ENCODE measurements at regions not wholly inside any gene's neighbourhood (a gene's known extent, or its start where the extent isn't known, plus 50 kb on each side); places are given as distances from the start of the nearest gene placed in this dataset.
"Not testable (repeated sequence)": the region's sequence is repeated elsewhere in the genome, so short reads cannot be mapped to it uniquely, and the experiment has no call there.

DNA sequence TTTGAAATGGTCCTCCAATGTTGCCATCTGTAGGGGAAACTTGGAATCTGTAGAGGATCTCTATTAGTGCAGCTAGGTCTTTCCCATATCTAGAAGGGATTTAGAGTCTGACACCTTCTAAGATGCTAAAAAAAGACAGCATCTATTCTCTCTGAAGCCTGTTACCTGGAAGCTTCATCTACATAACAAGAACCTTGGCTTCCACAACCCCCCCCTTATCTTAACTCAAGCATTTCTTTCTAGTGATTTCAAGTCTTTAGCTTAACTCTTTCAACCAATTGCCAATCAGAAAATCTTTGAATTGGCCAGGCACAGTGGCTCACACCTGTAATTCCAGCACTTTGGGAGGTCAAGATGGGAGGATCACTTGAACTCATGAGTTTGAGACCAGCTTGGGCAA lies 543.3 kb downstream of the TRHDE start:
- DNase-seq (ENCODE audit: low spot score in 2 of 2) (no peak), ATAC-seq (no peak)
- H3K27ac Mint-ChIP-seq, result no peak overlapping the region
- H3K9me3 Mint-ChIP-seq, result peaks cover 31 to 34% of the 10 kb centered on the region in 2 donors
- H3K36me3 Mint-ChIP-seq, result peaks cover 6 to 18% of the 10 kb centered on the region in 2 donors

DNA sequence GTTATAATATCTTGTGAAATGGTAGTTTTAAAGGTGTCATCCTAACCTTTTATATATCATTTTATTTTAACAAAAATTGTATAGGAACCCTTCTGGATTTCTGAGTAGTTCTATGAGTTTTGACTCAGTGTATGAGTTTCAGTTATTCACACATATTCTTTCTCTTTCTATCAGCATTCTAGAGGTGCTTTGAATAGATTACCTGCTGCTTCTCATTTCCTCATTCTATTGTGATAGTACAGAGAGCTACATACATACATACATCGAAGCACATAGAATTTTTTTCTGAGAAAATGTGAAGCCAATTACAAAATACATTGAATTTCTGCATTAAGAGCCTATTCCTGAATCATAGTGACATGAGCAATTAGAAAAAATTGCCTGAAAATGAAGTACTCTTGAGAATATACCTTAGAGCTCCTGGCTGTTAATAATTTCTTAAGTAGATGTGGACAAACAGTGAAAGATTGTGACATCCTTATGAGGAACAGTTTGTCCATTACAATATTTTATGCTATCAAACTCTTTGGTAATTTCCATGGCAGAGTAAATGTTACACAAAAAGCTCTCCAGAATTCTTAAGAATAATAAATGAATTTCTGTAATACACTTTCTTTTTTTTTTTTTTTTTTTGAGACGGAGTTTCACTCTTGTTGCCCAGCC lies 556.6 kb downstream of the TRHDE start:
- Mint-ChIP-seq H3K27ac (no peak overlapping the region), H3K9me3 (peaks cover 8 to 13% of the 10 kb centered on the region in 2 donors), H3K36me3 (no peaks in the 10 kb centered on the region)
- ATAC-seq, result no peak
- DNase-seq (ENCODE audit: low spot score in 2 of 2), result no peak

DNA sequence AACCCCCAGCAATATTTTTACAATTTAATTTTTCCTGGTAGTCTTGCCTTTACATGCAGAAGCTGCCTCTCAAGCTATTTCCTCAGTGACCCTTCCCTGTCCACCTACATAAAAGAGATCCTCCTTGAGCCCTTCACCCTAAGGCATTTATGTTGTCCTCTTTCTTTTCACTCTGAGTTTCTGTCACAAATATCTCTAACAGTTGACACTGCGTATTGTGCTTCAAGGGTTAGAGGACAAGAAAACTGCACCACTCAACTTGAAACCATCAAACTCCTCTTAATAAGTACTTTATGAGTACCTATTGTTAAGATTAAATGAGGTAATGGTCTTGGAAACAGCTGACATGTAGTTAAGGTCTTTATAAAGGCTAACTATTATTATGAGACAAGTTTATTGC lies 557.7 kb downstream of the TRHDE start:
- ATAC-seq (no peak), DNase-seq (ENCODE audit: low spot score in 2 of 2) (no peak)
- H3K36me3 Mint-ChIP-seq, result no peaks in the 10 kb centered on the region
- peaks cover 8 to 18% of the 10 kb centered on the region in 2 donors for H3K9me3 Mint-ChIP-seq
- no peak overlapping the region for H3K27ac Mint-ChIP-seq

DNA sequence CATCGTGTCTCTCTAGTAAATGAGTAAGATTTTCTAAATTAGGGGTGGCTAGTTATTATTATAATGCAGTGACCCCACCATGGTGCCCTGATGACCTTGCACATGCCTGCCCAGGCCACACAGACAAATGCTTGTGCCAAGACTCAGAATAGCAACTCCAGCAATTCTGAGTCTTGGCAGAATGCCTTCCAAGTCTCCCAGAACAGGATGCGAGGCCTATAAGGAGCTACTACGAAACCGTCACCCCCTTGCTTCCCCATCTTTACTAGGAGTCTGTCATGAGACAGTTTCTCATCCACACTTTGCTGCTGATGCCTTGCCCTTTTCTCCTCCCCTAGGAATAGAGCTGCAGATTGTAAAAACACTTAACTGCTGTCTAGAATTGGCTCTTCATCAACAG lies 559.9 kb downstream of the TRHDE start:
- DNase-seq (ENCODE audit: low spot score in 2 of 2) (no peak), ATAC-seq (no peak)
- Mint-ChIP-seq H3K9me3 (peaks cover 7 to 8% of the 10 kb centered on the region in 2 donors), H3K36me3 (no peaks in the 10 kb centered on the region), H3K27ac (no peak overlapping the region)

DNA sequence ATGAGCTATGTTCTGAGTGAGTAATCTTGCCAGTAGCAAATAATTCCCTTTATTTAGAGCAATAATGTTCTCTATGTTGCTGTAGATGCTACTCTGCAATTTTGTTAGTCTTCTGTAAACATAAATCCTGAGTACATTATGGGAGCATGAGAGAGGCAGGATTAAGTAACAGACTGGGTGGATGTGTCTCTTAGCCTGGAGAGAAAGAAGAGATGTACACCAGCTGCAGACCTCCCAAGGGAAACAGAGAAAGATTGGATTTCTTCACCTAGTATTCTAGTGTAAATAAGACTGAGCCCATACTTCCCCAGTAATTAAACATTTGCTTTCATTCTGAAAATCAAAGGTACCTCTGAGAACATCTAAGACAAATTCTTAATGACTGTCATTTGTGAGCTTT lies 564.0 kb downstream of the TRHDE start:
- ATAC-seq (no peak), DNase-seq (ENCODE audit: low spot score in 2 of 2) (no peak)
- H3K27ac Mint-ChIP-seq, result no peak overlapping the region
- H3K36me3 Mint-ChIP-seq, result no peaks in the 10 kb centered on the region
- H3K9me3 Mint-ChIP-seq, result peaks cover 7 to 13% of the 10 kb centered on the region in 2 donors

DNA sequence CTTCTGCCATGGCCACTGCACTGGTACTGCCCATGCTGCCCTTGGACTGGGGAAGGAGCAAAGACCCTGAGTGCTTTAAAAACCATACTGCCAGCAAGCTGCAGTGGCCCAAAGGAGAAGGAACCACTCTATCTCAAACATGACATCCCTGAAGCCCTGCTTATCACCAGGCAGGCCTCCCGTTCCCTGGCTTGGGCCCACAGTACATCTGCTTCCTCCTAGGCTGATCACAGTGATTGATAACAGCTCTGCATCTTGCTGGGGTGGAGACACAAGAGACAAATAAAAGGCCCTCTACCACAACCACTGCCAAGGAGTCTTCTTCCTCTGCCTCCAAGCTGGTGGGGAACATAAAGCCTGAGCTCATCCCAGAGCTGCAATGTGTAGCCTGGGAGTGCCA lies 567.5 kb downstream of the TRHDE start:
- ATAC-seq (no peak), DNase-seq (ENCODE audit: low spot score in 2 of 2) (no peak)
- H3K27ac Mint-ChIP-seq, result no peak overlapping the region
- H3K9me3 Mint-ChIP-seq, result peaks cover 22 to 29% of the 10 kb centered on the region in 2 donors
- H3K36me3 Mint-ChIP-seq, result peaks cover 0 to 6% of the 10 kb centered on the region in 2 donors

DNA sequence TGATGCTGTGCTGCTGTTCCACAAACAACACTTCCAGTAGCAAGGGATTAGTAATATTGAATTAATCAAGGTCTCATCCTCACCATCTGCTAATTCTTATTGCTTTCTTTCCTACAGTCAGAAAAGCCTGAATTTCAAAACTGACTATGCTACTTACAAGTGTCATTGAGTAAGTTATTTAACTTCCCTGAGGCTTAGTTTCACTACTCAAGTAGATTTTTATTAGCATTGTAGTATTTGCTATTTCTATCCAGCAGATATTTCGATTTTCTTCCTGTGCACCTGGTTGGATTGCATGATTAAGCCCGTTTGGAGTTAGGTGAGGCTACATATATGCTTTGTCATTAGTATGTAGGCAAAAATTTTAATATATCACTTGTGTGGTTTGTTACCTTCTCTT lies 591.5 kb downstream of the TRHDE start:
- Mint-ChIP-seq H3K9me3 (peaks cover 12 to 13% of the 10 kb centered on the region in 2 donors), H3K27ac (no peak overlapping the region), H3K36me3 (no peaks in the 10 kb centered on the region)
- DNase-seq (ENCODE audit: low spot score in 2 of 2) (no peak), ATAC-seq (no peak)

DNA sequence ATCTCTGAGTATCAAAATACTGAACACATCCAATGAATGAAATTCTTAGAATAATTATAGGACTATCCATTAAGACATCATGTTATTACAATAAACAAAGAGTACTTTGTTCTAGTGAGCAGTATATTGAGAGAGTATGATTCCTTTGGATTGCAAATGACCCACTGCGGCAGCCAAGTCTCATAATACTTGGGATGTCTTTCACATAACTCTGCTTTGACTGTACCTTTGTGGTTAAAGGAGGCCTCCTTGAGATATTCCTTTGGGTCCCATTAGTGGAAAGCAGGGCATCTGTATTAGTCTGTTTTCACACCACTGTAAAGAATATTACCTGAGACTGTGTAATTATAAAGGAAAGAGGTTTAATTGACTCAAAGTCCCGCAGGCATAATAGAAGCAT lies 593.8 kb downstream of the TRHDE start:
- Mint-ChIP-seq H3K9me3 (peaks cover 8 to 12% of the 10 kb centered on the region in 2 donors), H3K36me3 (no peaks in the 10 kb centered on the region), H3K27ac (no peak overlapping the region)
- DNase-seq (ENCODE audit: low spot score in 2 of 2) (no peak), ATAC-seq (no peak)

DNA sequence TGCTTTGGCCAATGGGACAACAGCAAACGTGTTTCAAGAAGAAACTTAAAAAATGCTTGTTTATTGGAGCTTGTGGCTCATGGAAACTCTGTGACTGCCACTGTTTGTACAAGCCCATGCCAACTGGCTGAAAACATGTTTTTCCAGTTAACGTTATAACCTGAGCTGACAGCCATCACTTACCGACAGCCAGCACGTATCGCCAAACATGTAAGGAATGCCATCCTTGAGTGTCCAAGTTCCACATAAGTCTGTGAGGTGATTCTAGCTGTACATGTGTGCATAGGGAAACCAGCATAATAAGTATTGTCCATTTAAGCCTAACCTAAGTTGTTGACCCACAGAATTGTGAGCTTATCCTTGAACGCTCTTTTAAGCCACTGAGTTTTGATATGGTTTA lies 596.9 kb downstream of the TRHDE start:
- Mint-ChIP-seq H3K9me3 (peaks cover 5 to 8% of the 10 kb centered on the region in 2 donors), H3K36me3 (no peaks in the 10 kb centered on the region), H3K27ac (no peak overlapping the region)
- DNase-seq (ENCODE audit: low spot score in 2 of 2) (no peak), ATAC-seq (no peak)

DNA sequence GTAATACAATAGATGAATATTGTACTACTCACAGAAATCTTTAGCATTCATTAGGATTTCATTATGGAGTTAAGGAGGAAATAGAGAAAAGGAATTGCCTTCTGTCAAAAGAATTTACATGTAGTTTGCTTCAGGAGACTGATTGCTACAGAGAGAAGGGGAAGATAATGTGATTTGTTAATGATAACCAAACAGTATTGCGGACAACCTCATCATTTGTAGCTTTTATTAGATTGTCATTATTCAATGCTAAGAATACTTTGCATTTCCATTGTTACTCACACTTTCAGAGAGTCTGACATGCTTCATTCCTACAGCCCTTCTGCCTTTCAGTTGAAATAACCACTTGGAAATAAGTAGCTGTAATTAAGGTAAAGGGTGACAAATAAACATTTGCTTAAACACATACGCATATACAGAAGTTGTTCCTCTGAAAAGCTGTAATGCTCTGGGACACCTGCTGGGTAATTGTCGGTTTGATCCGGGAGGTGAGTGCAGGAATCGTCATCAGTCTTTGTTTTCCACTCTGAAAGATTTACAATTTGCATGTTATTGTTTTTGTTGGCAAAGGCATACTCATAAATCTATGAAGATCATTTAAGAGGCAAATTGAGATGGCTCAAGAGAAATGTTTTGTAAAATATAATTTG lies 600.2 kb downstream of the TRHDE start:
- ATAC-seq, result no peak
- no peak overlapping the region for H3K27ac Mint-ChIP-seq
- DNase-seq (ENCODE audit: low spot score in 2 of 2), result no peak
- peaks cover 0 to 15% of the 10 kb centered on the region in 2 donors for H3K9me3 Mint-ChIP-seq
- no peaks in the 10 kb centered on the region for H3K36me3 Mint-ChIP-seq

DNA sequence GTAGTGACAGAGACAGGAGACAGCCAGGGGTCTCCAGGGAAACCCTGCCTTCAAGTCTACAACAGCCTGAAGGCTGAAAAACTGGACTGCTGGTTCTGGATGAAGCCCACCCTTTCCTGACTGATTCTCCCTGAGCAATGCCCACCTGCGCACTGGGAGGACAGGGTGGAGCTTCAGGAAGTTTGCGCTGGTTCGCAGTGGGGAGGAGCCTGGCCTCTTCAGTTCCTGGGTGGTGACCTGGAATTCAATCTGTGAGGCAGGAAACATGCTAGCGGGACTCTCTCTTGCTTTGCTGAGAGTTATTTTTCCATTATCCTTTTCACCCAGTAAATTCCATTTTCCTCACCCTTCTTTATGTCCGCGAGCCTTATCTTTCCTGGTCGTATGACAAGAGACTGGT lies 600.8 kb downstream of the TRHDE start:
- peaks cover 0 to 15% of the 10 kb centered on the region in 2 donors for H3K9me3 Mint-ChIP-seq
- DNase-seq (ENCODE audit: low spot score in 2 of 2) (no peak), ATAC-seq (no peak)
- H3K27ac Mint-ChIP-seq, result no peak overlapping the region
- H3K36me3 Mint-ChIP-seq, result no peaks in the 10 kb centered on the region

DNA sequence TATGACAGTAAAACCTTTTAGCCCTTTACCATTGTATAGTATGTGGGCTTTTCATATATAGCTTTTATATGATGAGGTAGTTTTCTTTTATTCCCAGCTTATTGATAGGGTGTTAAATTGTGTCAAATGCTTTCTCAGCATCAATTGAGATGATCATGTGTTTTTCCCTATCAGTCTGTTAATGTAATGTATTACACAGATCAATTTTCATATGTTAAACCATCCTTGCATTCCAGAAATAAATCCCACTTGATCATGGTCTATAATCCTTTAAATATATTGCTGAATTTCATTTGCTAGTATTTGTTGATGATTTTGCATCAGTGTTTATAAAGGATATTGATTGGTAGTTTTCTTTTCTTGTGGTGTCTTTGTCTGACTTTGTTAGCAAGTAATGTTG lies 603.9 kb downstream of the TRHDE start:
- DNase-seq (ENCODE audit: low spot score in 2 of 2), result no peak
- ATAC-seq, result no peak
- H3K36me3 Mint-ChIP-seq, result no peaks in the 10 kb centered on the region
- H3K27ac Mint-ChIP-seq, result no peak overlapping the region
- peaks cover 0 to 20% of the 10 kb centered on the region in 2 donors for H3K9me3 Mint-ChIP-seq

DNA sequence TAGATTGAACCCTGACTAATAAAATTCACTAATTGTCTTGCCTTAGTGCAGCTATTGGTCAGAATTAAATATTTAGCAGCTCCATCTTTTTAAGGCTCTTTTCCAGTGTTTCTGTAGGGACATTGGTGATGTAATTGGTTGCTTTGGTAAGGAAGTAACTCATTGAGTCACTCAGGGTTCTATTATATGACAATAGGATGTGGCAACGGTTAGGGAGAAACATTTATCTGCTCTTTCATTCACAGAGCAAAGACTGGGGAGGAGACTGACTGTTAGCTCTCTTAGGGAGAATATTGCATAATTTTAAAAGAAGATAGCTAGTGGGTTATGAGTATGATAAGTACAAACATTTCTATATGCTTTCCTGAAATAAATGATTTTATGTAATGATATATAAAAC lies 616.5 kb downstream of the TRHDE start:
- no peak for ATAC-seq
- Mint-ChIP-seq H3K9me3 (peaks cover 0 to 2% of the 10 kb centered on the region in 2 donors), H3K27ac (no peak overlapping the region), H3K36me3 (no peaks in the 10 kb centered on the region)
- no peak for DNase-seq (ENCODE audit: low spot score in 2 of 2)

DNA sequence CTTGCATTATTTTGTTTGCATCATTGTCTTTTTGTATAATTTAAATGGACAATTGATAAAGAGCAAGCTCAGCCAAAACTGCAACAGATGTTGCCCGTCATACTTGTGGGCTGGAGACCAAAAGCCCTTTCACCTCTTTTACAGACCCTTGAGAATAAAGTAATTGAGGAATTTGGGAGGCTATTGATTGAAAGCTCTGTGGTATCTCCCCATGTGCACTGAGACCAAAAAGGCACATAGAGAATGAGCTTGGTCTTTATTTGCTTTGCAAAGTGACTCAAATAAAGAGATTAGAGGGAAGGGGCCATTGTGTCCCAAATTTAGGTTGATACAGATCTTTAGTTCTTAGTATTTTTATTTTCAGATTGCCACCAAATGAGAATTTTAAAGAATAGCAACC lies 617.6 kb downstream of the TRHDE start:
- no peaks in the 10 kb centered on the region for H3K36me3 Mint-ChIP-seq
- no peak for DNase-seq (ENCODE audit: low spot score in 2 of 2)
- no peak overlapping the region for H3K27ac Mint-ChIP-seq
- H3K9me3 Mint-ChIP-seq, result peaks cover 0 to 2% of the 10 kb centered on the region in 2 donors
- no peak for ATAC-seq

DNA sequence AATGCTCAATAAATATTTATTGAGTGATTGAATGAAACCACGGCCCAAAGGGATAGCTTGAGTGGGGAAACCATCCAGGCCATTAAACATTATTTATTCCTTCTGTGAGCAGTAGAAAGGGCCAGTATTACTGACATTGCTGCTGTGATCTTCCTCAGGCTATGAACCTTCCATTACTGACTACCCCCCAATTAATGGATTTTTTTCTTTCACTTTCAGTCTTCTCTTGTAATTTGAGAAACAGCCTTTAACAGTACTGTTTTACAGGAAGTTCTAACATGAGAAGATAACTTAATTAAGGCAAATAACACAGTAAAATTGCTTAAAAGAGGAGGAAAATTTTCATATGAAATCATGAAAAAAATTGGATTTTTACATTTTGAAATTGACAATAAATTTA lies 629.5 kb downstream of the TRHDE start:
- no peak for ATAC-seq
- Mint-ChIP-seq H3K9me3 (peaks cover 1 to 10% of the 10 kb centered on the region in 2 donors), H3K36me3 (no peaks in the 10 kb centered on the region), H3K27ac (no peak overlapping the region)
- no peak for DNase-seq (ENCODE audit: low spot score in 2 of 2)

DNA sequence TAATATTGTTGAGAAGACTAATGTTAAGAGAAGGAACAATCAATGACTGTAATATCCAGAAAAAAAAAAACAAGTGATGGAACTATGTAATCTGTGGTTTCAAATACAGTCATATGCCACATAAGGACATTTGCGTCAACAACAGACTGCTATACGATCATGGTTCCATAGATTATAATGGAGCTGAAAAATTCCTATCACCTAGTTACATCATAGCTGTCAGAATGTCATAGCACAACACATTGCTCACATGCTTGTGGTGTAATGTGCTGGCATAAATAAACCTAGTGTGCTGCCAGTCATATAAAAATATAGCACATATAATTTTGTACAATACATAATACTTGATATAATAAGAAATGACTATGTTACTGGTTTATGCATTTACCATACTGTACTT lies 653.5 kb downstream of the TRHDE start:
- no peak overlapping the region for H3K27ac Mint-ChIP-seq
- ATAC-seq (no peak), DNase-seq (ENCODE audit: low spot score in 2 of 2) (no peak)
- H3K36me3 Mint-ChIP-seq, result no peaks in the 10 kb centered on the region
- H3K9me3 Mint-ChIP-seq, result peaks cover 0 to 4% of the 10 kb centered on the region in 2 donors

DNA sequence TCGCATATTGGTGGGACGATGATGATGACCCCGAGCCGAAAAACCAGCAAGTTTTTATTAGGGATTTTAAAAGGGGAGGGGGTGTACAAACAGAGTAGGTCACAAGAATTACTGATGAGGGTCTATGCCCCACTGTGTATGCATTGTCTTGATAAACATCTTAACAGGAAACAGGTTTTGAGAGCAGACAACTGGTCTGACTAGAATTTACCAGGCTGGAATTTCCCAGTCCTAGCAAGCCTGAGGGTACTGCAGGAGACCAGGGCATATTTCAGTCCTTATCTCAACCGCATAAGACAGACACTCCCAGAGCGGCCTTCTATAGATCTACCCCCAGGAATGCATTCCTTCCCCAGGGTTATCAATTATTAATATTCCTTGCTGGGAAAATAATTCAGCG lies 659.7 kb downstream of the TRHDE start:
- H3K27ac Mint-ChIP-seq; H3K36me3 Mint-ChIP-seq; ATAC-seq; DNase-seq (ENCODE audit: low spot score in 2 of 2): not testable (repeated sequence)
- H3K9me3 Mint-ChIP-seq, result peaks cover 7 to 12% of the 10 kb centered on the region in 2 donors

DNA sequence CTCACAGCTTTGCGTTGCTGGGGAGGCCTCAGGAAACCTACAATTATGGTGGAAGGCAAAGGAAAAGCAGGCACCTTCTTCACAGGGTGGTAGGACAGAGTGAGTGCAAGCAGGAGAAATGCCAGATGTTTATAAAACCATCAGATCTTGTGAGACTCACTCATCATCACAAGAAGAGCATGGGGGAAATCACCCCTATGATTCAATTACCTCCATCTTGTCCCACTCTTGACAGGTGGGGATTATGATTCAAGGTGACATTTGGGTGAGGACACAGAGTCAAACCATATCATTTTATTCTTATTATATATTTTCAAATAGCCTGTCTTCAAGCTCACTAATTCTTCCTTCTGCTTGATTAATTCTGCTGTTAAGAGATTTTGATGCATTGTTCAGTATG lies 665.3 kb downstream of the TRHDE start:
- Mint-ChIP-seq H3K36me3 (peaks cover 0 to 8% of the 10 kb centered on the region in 2 donors), H3K9me3 (peaks cover 18 to 38% of the 10 kb centered on the region in 2 donors), H3K27ac (no peak overlapping the region)
- ATAC-seq (no peak), DNase-seq (ENCODE audit: low spot score in 2 of 2) (no peak)

All from activated naive CD4-positive, alpha-beta T cell treated with anti-CD3 and anti-CD28 coated beads, Interleukin-2, amount 50 U/mL, for 72 hours (primary cell).